Smooth muscle cell of the brain vasculature (primary cell): ENCODE measurements at regions not wholly inside any gene's neighbourhood (a gene's known extent, or its start where the extent isn't known, plus 50 kb on each side); places are given as distances from the start of the nearest gene placed in this dataset.

Source experiments
- DNase-seq: peaks from one replicate; pipeline ENCODE4 v3.0.0-alpha.2; 2012; ENCODE audit warnings: low read depth, low spot score

DNA sequence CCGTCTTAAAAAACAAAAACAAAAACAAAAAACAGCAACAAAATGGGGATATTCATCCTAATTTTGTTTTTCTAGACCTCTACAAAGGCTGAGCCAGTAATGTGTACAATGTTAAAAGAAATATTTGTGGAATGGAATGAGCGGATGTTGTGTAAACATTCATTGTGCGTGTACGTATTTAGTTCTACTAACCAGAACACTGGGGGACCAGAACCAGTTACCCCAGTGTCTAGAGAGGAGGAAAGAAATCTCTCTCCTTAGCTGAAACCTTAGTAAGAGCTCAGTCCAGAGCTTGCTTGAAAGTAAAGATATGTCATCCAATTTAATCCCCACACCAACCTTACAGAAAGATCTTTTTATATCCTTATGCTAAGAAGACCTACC is 106.7 kb upstream of the CPEB4 start:
- DNase-seq: no peak

DNA sequence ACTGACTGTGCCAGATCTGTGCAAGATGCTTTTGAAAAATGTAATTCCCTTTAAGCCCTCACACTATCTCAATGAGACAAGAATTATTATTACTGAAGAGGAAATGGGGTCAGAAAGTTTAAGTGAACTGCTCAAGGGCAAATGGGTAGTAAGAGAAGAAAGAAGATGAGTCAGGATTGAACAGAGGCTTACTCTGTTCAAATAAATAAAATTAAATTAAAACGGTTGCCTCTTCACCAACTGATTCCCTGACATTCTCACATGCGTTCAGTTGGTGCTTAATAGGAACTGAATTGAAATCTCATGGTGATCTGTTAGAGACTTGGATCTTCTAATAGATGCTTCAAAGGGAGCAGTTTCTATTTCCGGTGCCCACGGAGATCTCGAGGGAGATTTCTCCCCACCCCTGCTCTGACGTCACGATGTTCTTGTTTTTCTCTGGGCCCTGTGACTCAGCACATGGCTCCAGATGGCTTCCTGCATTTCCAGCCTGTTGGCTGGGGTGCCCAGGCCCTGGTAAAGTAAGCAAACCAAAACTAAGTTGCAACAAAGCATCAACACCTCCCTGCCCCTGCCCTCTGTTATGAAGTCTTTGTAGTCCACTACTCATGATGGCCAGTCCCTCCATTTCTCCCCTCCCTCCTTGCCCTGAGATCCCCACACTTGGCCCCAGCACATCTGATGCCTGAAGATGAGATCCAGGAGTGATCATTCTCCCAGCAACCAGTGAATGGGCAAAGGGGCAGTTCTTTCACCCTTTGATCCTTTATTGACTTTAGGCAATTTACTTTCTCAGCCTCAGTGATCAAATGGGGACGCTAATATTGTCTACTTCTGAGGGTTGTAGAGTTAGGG is 106.1 kb upstream of the CPEB4 start:
- peak; percentile 63 for DNase-seq

DNA sequence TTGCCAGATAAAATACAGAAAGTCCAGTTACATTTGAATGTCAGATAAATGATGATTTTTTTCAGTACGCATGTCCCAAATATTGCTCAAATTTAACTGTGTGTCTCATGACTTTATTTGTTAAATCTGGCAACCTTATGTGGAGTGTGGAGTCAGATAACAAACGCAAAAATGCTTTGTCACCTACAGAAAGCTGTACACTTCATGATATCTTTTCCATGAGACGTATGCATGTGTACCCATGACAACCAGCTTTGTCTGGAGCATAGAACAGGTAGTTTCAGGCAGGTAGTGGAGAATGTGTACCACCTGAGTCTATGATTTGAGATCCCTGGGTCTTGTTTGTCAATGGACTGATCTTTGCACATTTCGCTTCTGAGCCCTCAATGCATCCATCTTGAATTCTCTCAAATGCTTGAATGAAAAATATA is 105.5 kb upstream of the CPEB4 start:
- no peak for DNase-seq

- no peak for DNase-seq
These were observed 104.8 kb upstream of the CPEB4 start for GRCh38 chr5:173783371-173783770.

- no peak for DNase-seq
These were observed 102.7 kb upstream of the CPEB4 start for GRCh38 chr5:173785400-173785799.

DNA sequence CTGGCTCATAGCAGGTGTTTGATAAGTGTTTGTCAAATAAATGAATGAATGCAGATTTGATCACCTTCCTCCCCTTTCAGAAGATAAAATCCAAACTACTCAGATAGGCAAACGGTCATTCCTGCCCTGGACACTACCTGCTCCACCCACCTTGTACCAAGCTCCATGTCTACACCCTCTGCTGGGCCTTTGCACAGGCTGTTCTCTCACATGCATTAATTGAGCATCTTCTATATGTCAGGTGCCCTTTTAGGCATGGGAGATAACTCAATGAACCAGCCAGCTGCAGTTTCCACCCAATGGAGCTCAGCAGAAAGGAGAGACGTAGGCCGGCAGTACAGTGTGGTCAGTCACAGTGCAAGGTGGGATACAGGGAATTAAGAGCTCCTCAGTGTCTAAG is 102.3 kb upstream of the CPEB4 start:
- no peak for DNase-seq

- DNase-seq: no peak
These were observed 101.6 kb upstream of the CPEB4 start for GRCh38 chr5:173786286-173787187.

DNA sequence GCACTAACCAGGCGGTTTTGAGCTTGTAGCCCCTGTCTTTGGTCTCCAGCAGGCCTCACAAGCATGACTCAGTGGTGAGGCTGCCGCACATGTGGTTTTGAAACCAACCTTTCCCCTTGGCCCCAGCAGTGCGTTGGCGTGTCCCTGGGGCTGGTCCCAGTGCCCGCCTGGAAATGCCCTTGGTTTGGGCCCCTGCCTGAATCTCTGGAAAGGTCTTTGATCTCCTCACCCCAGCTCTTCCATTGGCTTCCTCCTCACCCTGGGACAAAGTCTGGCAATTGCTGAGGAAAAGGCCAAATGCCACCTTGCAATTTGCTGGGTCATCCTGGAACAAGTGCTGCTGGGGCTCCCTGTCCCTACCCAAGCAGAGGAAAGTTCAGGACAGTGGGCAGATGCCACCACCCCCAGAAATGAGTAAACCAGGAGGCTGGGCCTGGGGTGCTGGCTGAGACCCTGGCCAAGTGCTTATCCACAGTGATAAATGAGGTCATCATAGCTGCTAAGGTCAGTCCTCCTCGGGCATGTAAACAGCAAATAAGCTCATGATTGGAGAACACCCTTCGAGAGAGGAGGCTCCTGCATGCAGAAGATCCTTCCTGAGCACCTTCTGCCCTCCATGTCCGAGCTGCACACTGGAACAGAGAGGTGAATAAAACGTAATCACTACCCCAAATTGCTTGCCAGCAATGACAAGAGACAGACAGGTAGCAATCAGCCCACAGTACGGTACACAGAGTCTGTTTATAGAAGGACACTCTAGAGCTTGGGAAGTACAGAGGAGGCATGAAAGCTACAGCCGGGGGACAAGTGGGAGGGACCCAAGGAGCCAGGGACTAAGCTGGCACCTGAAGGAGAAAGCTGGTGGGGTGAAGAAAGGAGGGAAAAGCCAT is 98.9 kb upstream of the CPEB4 start:
- DNase-seq: peak; percentile 46

GRCh38 chr5:173790177-173790719 is 97.9 kb upstream of the CPEB4 start:
- DNase-seq: no peak

GRCh38 chr5:173790836-173791546 is 97.2 kb upstream of the CPEB4 start:
- DNase-seq: no peak

- no peak for DNase-seq
These were observed 96.3 kb upstream of the CPEB4 start for GRCh38 chr5:173791878-173792277.

DNA sequence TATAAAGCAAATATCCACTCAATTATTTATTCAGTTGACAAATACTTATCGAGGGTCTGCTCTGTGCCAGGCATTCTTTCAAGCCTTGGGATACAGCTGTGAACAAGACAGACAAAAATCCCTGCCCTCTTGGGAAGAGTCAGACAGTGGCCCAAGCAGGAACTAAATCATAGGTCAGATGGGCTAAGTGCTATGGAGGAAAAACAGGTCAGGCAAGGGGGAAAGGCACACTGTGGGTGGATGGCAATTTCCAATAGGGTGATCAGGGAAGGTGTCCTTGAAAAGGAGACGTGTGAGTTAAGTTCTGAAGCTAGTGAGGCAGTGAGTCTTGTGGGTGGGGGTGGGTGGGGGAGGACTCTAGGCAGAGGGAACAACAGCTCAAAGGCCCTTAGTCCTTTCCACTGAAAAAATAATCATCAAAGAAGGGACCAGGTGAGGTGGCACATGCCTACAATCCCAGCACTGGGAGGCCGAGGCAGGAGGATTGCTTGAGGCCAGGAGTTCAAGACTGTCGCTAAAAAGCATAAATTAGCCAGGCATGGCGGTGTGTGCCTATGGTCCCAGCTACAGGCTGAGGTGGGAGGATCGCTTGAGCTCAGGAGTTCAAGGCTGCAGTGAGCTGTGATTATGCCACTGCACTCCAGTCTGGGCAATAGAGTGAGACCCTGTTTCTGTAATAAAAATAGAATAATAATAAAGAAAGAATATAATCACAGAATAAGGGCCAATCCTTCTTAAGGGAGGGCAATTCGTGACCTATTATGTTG is 95.2 kb upstream of the CPEB4 start:
- no peak for DNase-seq

DNA sequence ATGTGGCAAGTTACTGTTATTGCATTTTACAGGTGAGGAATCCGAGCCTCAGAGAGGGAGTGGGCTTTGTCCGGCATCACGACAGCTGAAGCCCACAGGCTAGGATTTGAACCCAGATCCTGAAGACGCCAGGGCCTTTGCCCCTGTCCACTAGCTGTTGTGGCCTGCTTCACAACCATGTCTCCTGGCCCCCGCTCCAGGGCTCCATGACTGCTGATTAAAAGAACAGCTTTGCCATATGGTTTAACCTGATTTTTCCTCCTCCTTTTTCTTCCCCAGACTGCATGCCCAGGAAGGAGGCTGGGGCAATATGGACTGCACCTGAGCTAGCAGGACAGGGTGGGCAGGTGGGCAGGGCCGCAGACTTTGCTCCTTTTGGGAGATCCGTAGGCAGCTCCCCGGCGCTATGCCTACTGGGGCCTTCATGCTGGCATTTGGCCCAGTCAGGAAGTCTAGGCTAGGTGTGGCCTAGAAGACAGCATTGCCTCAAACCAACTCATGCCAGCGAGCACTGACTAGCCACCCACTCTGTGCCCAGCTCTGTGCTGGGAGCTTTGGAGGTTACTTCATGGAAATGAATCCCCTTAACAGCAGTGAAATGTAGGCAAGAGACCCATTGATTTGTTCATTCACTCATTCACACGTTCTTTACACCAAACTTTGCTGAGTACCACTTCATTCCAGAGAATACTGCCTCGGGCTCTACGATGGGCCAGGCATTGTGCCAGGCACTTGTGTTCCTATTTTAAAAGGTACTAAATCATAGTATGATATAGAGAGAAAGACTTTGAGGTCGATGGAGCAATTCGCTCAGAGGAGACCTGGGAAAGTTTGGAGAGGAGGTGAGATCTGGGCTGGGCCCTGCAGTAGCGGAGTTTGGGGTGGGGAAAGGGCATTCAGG is 94.3 kb upstream of the CPEB4 start:
- no peak for DNase-seq

- DNase-seq: no peak
These were observed 93.2 kb upstream of the CPEB4 start for GRCh38 chr5:173794901-173795416.

GRCh38 chr5:173795601-173796000 is 92.5 kb upstream of the CPEB4 start:
- no peak for DNase-seq

DNA sequence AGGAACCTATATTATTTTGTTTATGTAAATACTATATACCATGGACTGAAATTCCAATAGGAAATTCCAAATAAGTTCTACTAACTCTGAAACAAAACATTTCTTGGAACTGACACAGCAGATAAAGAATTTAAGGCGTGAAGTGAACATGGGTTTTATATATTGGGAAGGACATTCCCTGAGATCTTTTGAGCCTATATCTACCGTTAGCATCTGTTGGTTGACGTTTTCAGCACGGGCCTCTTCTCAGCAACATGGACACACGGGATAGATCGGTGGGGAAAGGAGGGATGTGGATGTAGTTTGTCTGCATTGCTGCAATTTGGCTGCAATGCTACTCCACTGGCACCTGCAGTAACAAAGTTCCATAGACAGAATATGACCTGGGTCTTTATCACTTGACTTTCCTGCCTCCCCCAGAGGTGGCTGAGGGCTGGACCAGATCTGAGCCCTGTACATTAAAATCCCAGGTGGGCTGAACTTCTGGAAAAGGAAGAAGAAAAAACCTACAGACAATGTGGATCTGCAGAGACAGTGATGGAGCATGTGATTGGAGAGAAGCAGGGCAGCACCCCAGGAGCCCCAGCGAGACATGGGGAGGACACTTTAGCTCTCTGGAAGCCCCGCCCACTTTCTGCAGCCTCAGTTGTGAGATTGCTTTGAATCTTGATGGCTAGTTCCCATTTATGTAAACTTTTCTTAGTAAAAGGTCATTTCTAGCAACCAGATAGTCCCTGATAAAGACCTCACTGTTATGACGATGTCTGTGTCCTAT is 91.2 kb upstream of the CPEB4 start:
- no peak for DNase-seq

GRCh38 chr5:173798127-173798810 is 89.9 kb upstream of the CPEB4 start:
- no peak for DNase-seq
